GM21515 (cell line): ENCODE measurements at regions not wholly inside any gene's neighbourhood (a gene's known extent, or its start where the extent isn't known, plus 50 kb on each side); places are given as distances from the start of the nearest gene placed in this dataset.

Experiments
- ATAC-seq: cut with Tn5 transposase; IDR thresholded peaks from one replicate; pipeline ENCODE4 v1.9.1; 2021; ENCODE audit not compliant: unreplicated experiment

GRCh38 chr13:106433066-106433465 lies 102.4 kb downstream of the EFNB2 start:
- no peak for ATAC-seq

- ATAC-seq, result no peak
Observed at GRCh38 chr13:106432636-106433035, 102.8 kb downstream of the EFNB2 start.

GRCh38 chr13:106426909-106427308 lies 108.6 kb downstream of the EFNB2 start:
- ATAC-seq, result no peak

- no peak for ATAC-seq
Observed at GRCh38 chr13:106425661-106426060, 109.8 kb downstream of the EFNB2 start.

- ATAC-seq, result no peak
Observed at GRCh38 chr13:106424805-106425204, 110.7 kb downstream of the EFNB2 start.

- ATAC-seq, result no peak
Observed at GRCh38 chr13:106423530-106423929, 111.9 kb downstream of the EFNB2 start.

- ATAC-seq, result no peak
Observed at GRCh38 chr13:106418556-106418955, 116.9 kb downstream of the EFNB2 start.

GRCh38 chr13:106417467-106418110 lies 117.9 kb downstream of the EFNB2 start:
- ATAC-seq, result no peak

- ATAC-seq, result no peak
Observed at GRCh38 chr13:106416645-106417044, 118.8 kb downstream of the EFNB2 start.

GRCh38 chr13:106415971-106416370 lies 119.5 kb downstream of the EFNB2 start:
- no peak for ATAC-seq

- ATAC-seq, result no peak
Observed at GRCh38 chr13:106415442-106415841, 120.0 kb downstream of the EFNB2 start.

GRCh38 chr13:106407338-106407737 lies 128.1 kb downstream of the EFNB2 start:
- no peak for ATAC-seq

GRCh38 chr13:106405731-106406130 lies 129.7 kb downstream of the EFNB2 start:
- ATAC-seq, result no peak

- no peak for ATAC-seq
Observed at GRCh38 chr13:106403280-106403679, 132.2 kb downstream of the EFNB2 start.

- no peak for ATAC-seq
Observed at GRCh38 chr13:106402866-106403265, 132.6 kb downstream of the EFNB2 start.

- ATAC-seq, result no peak
Observed at GRCh38 chr13:106401081-106401480, 134.4 kb downstream of the EFNB2 start.

GRCh38 chr13:106400289-106400688 lies 135.2 kb downstream of the EFNB2 start:
- no peak for ATAC-seq

- ATAC-seq, result no peak
Observed at GRCh38 chr13:106398289-106398688, 137.2 kb downstream of the EFNB2 start.

GRCh38 chr13:106393776-106394175 lies 141.7 kb downstream of the EFNB2 start:
- no peak for ATAC-seq

GRCh38 chr13:106391681-106392080 lies 143.8 kb downstream of the EFNB2 start:
- no peak for ATAC-seq

GRCh38 chr13:106391271-106391670 lies 144.2 kb downstream of the EFNB2 start:
- no peak for ATAC-seq

- ATAC-seq, result no peak
Observed at GRCh38 chr13:106390367-106390766, 145.1 kb downstream of the EFNB2 start.

GRCh38 chr13:106385654-106386053 lies 149.8 kb downstream of the EFNB2 start:
- no peak for ATAC-seq
